WERI-Rb-1 (cell line): ENCODE measurements at regions not wholly inside any gene's neighbourhood (a gene's known extent, or its start where the extent isn't known, plus 50 kb on each side); places are given as distances from the start of the nearest gene placed in this dataset.

Experiments
- DNase-seq: peaks from one replicate; pipeline ENCODE4 v3.0.0-alpha.2; 2020
- H3K27ac ChIP-seq: fragments of 250-450 bp; sonication (Bioruptor Pico); 2 replicates; pipeline ENCODE4 v1.5.1; 2020; ENCODE audit warnings: mild to moderate bottlenecking, moderate library complexity
- H3K27me3 ChIP-seq: fragments of 250-450 bp; sonication (Bioruptor Pico); 2 replicates; pipeline ENCODE4 v1.5.1; 2021; ENCODE audit warnings: mild to moderate bottlenecking, low read depth, moderate library complexity; ENCODE audit not compliant: insufficient read depth, severe bottlenecking
- H3K36me3 ChIP-seq: fragments of 250-450 bp; sonication (Bioruptor Pico); 2 replicates; pipeline ENCODE4 v1.5.1; 2020; ENCODE audit warnings: mild to moderate bottlenecking, moderate library complexity
- H3K4me3 ChIP-seq: 2 replicates; pipeline ENCODE4 v1.5.1; 2011; ENCODE audit warnings: low read depth, mild to moderate bottlenecking, control low read depth, low read length
- H3K9me3 ChIP-seq: fragments of 250-450 bp; sonication (Bioruptor Pico); 2 replicates; pipeline ENCODE4 v1.5.1; 2021; ENCODE audit warnings: mild to moderate bottlenecking, moderate library complexity; ENCODE audit not compliant: severe bottlenecking
- CTCF ChIP-seq: IDR thresholded peaks from 2 replicates; pipeline ENCODE4 v1.5.1; 2011; ENCODE audit warnings: low read depth, mild to moderate bottlenecking, control low read depth, inconsistent platforms, low read length

GRCh38 chr10:128940081-128940480 lies 527.0 kb upstream of the MGMT start:
- Histone ChIP-seq H3K27ac (no peak overlapping the region), H3K4me3 (no peak overlapping the region), H3K27me3 (no peaks in the 10 kb centered on the region), H3K36me3 (no peaks in the 10 kb centered on the region), H3K9me3 (no peaks in the 10 kb centered on the region)
- TF ChIP-seq CTCF = no peak
- DNase-seq = no peak

DNA sequence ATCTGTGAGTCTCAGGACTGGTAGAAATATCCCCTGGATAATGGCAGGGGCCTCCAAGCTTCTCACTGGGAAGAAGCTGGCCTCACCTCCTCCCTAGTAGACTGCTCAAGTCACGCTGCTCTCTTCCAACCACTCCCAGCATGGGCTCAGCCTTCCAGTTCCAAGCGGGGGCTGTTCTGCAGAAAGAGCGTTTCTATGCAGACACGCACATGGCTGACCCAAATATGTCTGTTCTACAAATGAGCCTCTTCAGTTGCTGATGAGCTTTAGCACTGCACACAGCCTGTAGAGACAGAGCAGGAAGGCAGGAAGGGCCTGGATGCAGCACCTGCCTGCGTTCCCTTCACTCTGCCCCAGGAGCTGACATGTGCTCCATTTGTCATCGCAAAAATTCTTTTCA lies 523.9 kb upstream of the MGMT start:
- DNase-seq = no peak
- TF ChIP-seq CTCF = no peak
- Histone ChIP-seq H3K36me3 (no peaks in the 10 kb centered on the region), H3K9me3 (peaks cover 4% of the 10 kb centered on the region), H3K4me3 (no peak overlapping the region), H3K27me3 (no peaks in the 10 kb centered on the region), H3K27ac (no peak overlapping the region)

- TF ChIP-seq CTCF = no peak
- Histone ChIP-seq H3K36me3 (no peaks in the 10 kb centered on the region), H3K4me3 (no peak overlapping the region), H3K9me3 (peaks cover 4% of the 10 kb centered on the region), H3K27ac (no peak overlapping the region), H3K27me3 (no peaks in the 10 kb centered on the region)
- no peak for DNase-seq
Observed at GRCh38 chr10:128945398-128945797, 521.6 kb upstream of the MGMT start.

GRCh38 chr10:128950159-128950915 lies 516.7 kb upstream of the MGMT start:
- no peaks in the 10 kb centered on the region for H3K36me3 ChIP-seq
- no peaks in the 10 kb centered on the region for H3K27me3 ChIP-seq
- H3K27ac ChIP-seq = no peak overlapping the region
- no peak for DNase-seq
- TF ChIP-seq CTCF = no peak
- H3K9me3 ChIP-seq = peaks cover 4% of the 10 kb centered on the region
- no peak overlapping the region for H3K4me3 ChIP-seq

DNA sequence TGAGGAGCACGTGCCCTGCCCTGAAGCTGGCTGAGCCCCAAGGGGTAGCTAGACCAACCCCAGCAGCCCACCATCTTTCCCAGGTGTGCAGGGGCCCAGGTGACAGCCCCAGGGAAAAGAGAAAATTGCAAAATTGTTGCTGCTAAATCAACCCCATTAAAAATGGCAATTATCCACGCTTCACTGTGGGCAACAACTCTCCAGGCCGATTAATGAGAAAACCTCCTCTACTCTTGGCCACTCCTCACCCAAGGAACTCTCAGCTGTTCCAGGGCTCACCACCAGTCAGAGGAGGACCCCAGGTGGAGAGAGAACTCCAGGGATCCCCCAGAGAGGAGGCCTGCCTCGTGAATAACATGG lies 516.1 kb upstream of the MGMT start:
- no peak overlapping the region for H3K4me3 ChIP-seq
- no peaks in the 10 kb centered on the region for H3K36me3 ChIP-seq
- no peak for DNase-seq
- H3K27me3 ChIP-seq = no peaks in the 10 kb centered on the region
- no peak overlapping the region for H3K27ac ChIP-seq
- peaks cover 4% of the 10 kb centered on the region for H3K9me3 ChIP-seq
- TF ChIP-seq CTCF = no peak

DNA sequence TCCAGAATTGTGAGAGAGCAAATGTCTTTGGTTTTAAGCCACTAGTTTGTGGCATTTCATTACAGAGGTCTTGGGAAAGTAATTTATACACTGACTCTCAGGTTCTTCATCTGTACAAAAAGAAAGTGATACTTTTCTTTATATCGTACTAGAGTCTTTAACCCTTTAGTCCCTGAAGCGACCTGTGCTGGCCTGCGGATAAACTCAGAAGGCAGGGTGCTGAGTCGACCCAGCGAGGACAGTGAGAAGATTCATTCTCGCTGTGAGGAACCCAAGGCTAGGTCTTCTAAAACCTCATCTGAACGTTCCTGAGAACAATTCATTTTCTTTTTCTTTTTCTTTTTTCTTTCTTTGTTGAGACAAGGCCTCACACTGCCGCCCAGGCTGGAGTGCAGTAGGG lies 514.2 kb upstream of the MGMT start:
- Histone ChIP-seq H3K9me3 (no peaks in the 10 kb centered on the region), H3K27me3 (peaks cover 5% of the 10 kb centered on the region), H3K36me3 (no peaks in the 10 kb centered on the region), H3K27ac (no peak overlapping the region), H3K4me3 (no peak overlapping the region)
- no peak for TF ChIP-seq CTCF
- no peak for DNase-seq
